ENCODE measurements at regions not wholly inside any gene's neighbourhood (a gene's known extent, or its start where the extent isn't known, plus 50 kb on each side); places are given as distances from the start of the nearest gene placed in this dataset.

DNA sequence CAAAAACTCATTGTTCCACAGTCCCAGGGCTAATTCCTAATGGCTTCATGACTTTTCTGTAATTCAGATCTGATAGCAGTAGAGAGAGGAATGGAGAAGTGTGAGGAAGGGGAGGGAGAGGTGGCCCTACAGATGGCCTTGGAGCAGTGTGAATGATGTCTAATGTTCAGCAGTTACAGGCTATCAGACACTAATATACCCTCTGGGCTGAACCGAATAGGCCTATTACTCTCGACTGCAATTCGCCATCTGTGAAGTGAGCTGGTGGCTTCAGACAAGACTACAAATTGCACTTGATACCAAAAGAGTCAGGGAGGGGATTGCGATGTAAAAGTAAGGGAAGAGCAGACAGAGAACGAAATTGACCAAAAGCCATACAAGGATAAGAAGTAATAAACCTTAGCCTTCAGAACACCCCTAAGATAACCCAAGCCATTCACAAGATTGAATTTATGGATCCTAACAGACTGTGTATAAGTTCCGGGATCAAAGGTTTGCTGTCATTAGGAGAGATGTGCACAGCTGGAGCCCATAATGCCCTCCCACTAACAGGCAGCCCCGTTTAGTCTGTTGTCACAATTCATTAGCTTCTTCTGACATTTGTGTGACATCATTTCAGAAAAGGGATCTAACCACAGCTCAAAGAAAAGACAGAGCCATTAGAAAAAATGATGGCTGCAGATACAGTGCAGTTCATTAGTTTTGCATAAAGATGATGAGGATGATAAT lies 642.4 kb upstream of the API5 start:
- no peak overlapping the region for H3K4me3 Mint-ChIP-seq
- H3K36me3 Mint-ChIP-seq (ENCODE audit: low read depth): peaks cover 2% of the 10 kb centered on the region
- no peak for DNase-seq (ENCODE audit: low read depth, low spot score)
- H3K27me3 Mint-ChIP-seq (ENCODE audit: low read depth): peaks cover 4% of the 10 kb centered on the region
- no peak overlapping the region for H3K27ac Mint-ChIP-seq (ENCODE audit: unreplicated experiment)
- no peaks in the 10 kb centered on the region for H3K4me1 Mint-ChIP-seq
- TF ChIP-seq, protein P1, sequence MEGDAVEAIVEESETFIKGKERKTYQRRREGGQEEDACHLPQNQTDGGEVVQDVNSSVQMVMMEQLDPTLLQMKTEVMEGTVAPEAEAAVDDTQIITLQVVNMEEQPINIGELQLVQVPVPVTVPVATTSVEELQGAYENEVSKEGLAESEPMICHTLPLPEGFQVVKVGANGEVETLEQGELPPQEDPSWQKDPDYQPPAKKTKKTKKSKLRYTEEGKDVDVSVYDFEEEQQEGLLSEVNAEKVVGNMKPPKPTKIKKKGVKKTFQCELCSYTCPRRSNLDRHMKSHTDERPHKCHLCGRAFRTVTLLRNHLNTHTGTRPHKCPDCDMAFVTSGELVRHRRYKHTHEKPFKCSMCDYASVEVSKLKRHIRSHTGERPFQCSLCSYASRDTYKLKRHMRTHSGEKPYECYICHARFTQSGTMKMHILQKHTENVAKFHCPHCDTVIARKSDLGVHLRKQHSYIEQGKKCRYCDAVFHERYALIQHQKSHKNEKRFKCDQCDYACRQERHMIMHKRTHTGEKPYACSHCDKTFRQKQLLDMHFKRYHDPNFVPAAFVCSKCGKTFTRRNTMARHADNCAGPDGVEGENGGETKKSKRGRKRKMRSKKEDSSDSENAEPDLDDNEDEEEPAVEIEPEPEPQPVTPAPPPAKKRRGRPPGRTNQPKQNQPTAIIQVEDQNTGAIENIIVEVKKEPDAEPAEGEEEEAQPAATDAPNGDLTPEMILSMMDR (conservative IDR thresholded peaks at IDR 0.05): no peak
- peaks cover 6% of the 10 kb centered on the region for H3K9me3 Mint-ChIP-seq

DNA sequence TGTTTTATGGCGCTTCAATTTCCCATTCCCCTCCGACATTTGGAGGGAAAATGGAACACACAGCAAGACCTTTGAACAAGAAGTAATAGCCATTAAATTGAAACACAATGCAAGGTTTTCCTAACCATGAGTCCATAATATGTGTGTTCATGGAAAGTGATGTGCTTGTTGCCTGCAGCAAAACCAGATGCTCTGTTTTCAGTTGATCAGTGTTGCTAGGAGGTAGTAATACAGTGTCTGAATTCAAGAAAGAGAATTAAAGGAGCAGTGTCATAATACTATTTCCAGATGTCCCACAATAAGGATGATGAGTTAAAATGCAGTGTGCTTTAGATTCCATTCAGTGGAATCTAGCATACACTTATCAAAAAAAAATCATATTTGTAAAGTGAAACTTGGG lies 637.4 kb upstream of the API5 start:
- H3K4me3 Mint-ChIP-seq: no peak overlapping the region
- DNase-seq (ENCODE audit: low read depth, low spot score): no peak
- peaks cover 4% of the 10 kb centered on the region for H3K27me3 Mint-ChIP-seq (ENCODE audit: low read depth)
- TF ChIP-seq, protein P1 (conservative IDR thresholded peaks at IDR 0.05): no peak
- no peaks in the 10 kb centered on the region for H3K4me1 Mint-ChIP-seq
- peaks cover 2% of the 10 kb centered on the region for H3K36me3 Mint-ChIP-seq (ENCODE audit: low read depth)
- no peak overlapping the region for H3K27ac Mint-ChIP-seq (ENCODE audit: unreplicated experiment)
- H3K9me3 Mint-ChIP-seq: peaks cover 6% of the 10 kb centered on the region

DNA sequence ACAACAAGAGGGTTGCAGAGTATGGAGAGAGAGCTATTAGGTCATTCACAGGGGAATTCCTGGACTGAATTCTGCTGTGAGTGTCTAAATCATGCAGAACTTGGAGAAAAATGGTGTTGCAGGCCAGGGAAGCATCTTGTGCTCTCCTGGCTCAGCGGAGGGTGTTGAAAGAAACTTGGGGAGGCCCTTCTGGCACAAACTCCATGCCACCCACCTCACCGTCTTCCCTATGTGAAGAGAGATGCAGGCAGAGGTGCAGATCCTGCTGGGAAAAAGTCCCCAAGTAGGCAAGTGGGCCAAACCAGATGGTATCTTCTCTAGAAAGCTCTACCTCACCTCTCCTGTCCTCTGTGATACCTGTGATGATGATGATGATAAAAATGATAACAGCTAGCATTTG lies 604.3 kb upstream of the API5 start:
- TF ChIP-seq, protein P1 (conservative IDR thresholded peaks at IDR 0.05): no peak
- H3K27me3 Mint-ChIP-seq (ENCODE audit: low read depth): no peaks in the 10 kb centered on the region
- H3K4me1 Mint-ChIP-seq: no peaks in the 10 kb centered on the region
- H3K27ac Mint-ChIP-seq (ENCODE audit: unreplicated experiment): no peak overlapping the region
- no peak for DNase-seq (ENCODE audit: low read depth, low spot score)
- H3K9me3 Mint-ChIP-seq: peaks cover 9% of the 10 kb centered on the region
- H3K36me3 Mint-ChIP-seq (ENCODE audit: low read depth): no peaks in the 10 kb centered on the region
- no peak overlapping the region for H3K4me3 Mint-ChIP-seq

DNA sequence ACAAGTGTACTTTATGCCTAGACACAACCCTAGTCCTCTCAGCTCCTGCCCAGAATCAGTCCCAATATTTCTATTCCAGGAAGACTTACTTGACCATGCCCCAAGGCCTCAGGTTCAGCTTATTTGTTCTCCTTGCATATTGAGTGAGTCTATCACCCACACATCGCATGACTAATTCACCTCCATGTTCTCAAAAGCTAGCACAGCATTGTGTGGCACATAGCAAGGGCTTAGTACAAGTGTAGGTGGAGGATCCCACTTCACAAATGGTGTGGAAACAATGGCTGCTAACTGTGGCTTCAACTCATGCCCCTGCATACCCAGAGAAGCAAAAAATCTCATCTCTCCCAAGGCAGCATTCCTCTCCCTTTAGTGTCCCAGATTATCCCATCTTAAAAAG lies 602.6 kb upstream of the API5 start:
- Mint-ChIP-seq H3K27me3 (ENCODE audit: low read depth) (no peaks in the 10 kb centered on the region), H3K27ac (ENCODE audit: unreplicated experiment) (peak overlapping the region; percentile 84), H3K4me3 (no peak overlapping the region), H3K36me3 (ENCODE audit: low read depth) (no peaks in the 10 kb centered on the region), H3K9me3 (peaks cover 7% of the 10 kb centered on the region), H3K4me1 (no peaks in the 10 kb centered on the region)
- DNase-seq (ENCODE audit: low read depth, low spot score): no peak
- TF ChIP-seq, protein P1 (conservative IDR thresholded peaks at IDR 0.05): no peak

DNA sequence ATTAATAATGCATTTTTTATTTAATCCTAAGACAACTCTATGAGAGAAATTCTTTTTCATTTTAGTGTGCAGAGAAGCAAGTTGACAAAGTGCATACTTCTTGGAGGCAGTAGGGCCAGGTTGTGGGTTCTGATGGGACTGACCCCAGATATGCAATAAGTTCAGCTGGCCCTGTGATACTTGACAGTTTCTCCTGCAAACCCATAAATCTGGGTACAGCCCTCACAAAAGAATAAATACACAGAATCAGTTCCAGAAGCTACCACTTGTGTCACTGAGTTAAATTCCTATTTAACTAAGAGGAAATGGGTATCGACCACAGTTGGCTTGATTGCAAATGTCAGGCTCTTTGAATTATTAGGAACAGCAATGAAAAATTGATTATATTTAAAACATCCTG lies 598.5 kb upstream of the API5 start:
- no peaks in the 10 kb centered on the region for H3K4me1 Mint-ChIP-seq
- no peaks in the 10 kb centered on the region for H3K36me3 Mint-ChIP-seq (ENCODE audit: low read depth)
- no peak for DNase-seq (ENCODE audit: low read depth, low spot score)
- H3K27ac Mint-ChIP-seq (ENCODE audit: unreplicated experiment): no peak overlapping the region
- H3K27me3 Mint-ChIP-seq (ENCODE audit: low read depth): no peaks in the 10 kb centered on the region
- peaks cover 11% of the 10 kb centered on the region for H3K9me3 Mint-ChIP-seq
- TF ChIP-seq, protein P1 (conservative IDR thresholded peaks at IDR 0.05): no peak
- H3K4me3 Mint-ChIP-seq: no peak overlapping the region

All from neural crest cell (in vitro differentiated cells).